H7 (cell line): ENCODE measurements at regions not wholly inside any gene's neighbourhood (a gene's known extent, or its start where the extent isn't known, plus 50 kb on each side); places are given as distances from the start of the nearest gene placed in this dataset.

Source experiments
- DNase-seq: peaks from one replicate; pipeline ENCODE4 v3.0.0; 2012
- H3K27me3 ChIP-seq: 2 replicates; pipeline ENCODE4 v1.6.0; 2011; ENCODE audit warnings: mild to moderate bottlenecking, low read length; ENCODE audit not compliant: control insufficient read depth, insufficient read depth
- H3K36me3 ChIP-seq: replicated peaks from 2 replicates; pipeline ENCODE4 v1.5.1; 2011; ENCODE audit warnings: low read length; ENCODE audit not compliant: control insufficient read depth, insufficient read depth
- H3K4me3 ChIP-seq: 2 replicates; pipeline ENCODE4 v1.5.1; 2011; ENCODE audit warnings: low read depth, mild to moderate bottlenecking, control low read depth, low read length, moderate library complexity; ENCODE audit not compliant: insufficient read depth

DNA sequence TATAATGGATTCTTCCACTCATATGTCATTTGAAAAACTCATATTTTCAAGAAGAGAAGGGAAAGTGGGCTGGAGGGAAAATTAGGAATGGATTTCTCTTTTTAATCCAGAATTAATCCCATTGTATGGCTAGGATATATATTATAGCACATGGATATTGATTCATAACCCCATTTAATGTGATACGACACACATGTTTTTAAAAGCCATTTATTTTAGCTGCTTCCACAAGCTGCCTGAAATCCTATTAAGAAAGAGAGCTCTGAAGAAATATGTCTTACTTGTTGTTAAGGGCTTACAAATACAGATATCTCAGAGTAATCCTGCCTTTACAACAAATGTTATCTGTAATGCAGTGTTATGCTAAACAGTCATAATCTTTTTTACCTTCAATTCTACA is 598.6 kb downstream of the AMY1C start:
- no peak overlapping the region for H3K4me3 ChIP-seq
- no peaks in the 10 kb centered on the region for H3K27me3 ChIP-seq
- no peak for DNase-seq
- H3K36me3 ChIP-seq = no peaks in the 10 kb centered on the region

DNA sequence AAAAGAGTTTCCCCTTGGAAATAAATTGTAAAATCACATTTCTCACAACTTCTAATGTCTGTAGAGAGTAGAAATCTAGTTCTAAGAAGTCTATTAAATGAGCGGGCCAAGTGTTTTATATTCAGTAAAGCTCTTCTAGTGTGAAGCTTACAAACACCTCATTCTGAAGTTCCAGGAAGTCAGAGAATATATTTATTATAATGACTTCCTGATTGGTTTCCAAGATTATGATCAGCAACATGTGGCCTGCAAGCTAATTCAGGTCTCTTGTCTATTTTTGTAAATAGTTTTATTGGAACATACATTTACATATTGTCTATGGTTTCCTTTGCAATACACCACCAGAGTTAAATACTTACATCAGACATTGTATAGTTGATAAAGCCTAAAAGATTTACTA is 603.9 kb downstream of the AMY1C start:
- no peak for DNase-seq
- no peak overlapping the region for H3K4me3 ChIP-seq
- no peaks in the 10 kb centered on the region for H3K27me3 ChIP-seq
- no peaks in the 10 kb centered on the region for H3K36me3 ChIP-seq

DNA sequence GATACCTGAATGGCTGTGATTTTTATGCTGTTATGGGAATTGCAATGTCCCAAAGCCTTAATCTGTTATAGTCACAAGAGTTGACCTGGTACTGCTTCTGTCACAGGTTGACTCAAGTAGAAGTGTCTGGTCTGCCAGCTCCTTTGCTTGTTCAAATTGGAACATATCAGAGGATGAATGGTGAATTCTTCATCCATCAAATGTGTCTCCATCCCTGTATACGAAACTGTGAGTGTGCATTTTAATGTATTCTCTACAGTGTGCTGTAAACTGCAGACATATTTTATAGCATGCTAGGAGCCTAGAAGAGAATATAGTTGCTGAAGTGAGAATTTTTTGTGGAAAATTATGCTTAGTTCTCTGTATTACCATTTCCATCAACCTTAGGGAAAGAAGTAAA is 608.4 kb downstream of the AMY1C start:
- H3K27me3 ChIP-seq = no peaks in the 10 kb centered on the region
- H3K4me3 ChIP-seq = no peak overlapping the region
- no peak for DNase-seq
- H3K36me3 ChIP-seq = no peaks in the 10 kb centered on the region

DNA sequence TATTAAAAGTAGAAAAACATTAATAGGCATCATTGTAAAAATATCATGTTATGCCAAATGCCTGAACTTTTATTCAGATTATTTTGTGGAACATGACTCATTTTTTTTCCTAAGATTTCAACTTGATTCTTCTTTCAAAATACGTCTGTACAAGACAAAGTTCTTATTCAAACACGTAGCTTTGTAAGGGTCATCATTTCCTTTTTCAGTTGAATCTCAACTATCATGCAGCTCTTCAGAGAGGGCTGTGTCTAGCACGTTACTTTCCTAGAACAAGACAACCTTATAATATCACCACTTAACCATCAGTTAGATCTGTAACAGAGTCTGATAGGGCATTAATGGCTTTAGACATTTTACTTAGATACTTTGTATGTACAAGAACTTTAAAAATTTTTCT is 608.9 kb downstream of the AMY1C start:
- H3K36me3 ChIP-seq = no peaks in the 10 kb centered on the region
- no peak overlapping the region for H3K4me3 ChIP-seq
- H3K27me3 ChIP-seq = no peaks in the 10 kb centered on the region
- no peak for DNase-seq

DNA sequence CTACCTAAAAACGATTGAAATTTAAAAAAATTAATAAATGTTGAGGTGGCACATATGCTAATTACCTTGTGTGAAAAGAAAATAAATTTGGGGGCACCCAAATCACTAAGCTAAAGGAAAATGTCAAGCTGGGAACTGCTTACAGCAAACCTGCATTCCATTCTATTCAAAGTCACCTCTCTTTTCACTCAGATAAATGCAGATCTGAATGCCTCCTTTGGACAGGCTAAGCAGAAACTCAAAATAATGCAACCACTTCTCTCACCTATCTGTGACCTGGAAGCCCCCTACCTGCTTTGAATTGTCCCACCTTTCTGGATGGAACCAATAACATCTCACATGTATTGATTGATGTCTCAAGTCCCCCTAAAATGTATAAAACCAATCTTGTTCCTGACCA is 628.7 kb downstream of the AMY1C start:
- no peak for DNase-seq
- Histone ChIP-seq H3K36me3 (no peaks in the 10 kb centered on the region), H3K4me3 (no peak overlapping the region), H3K27me3 (no peaks in the 10 kb centered on the region)

DNA sequence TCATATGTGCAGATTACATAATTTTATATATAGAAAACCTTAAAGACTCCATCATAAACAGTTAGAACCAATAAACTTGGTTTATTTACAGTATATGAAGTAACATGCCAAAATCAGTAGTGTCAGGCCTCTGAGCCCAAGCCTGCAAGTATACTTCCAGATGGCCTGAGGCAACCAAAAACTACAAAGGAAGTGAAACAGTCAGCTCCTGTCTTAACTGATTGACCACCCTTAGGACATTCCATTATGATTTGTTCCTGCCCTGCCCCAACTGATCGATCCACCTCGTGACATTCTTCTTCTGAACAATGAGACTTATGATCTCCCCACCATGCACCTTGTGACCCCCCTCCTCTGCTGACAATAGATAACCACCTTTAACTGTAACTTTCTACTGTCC is 630.3 kb downstream of the AMY1C start:
- Histone ChIP-seq H3K27me3 (no peaks in the 10 kb centered on the region), H3K4me3 (no peak overlapping the region), H3K36me3 (no peaks in the 10 kb centered on the region)
- DNase-seq = no peak

DNA sequence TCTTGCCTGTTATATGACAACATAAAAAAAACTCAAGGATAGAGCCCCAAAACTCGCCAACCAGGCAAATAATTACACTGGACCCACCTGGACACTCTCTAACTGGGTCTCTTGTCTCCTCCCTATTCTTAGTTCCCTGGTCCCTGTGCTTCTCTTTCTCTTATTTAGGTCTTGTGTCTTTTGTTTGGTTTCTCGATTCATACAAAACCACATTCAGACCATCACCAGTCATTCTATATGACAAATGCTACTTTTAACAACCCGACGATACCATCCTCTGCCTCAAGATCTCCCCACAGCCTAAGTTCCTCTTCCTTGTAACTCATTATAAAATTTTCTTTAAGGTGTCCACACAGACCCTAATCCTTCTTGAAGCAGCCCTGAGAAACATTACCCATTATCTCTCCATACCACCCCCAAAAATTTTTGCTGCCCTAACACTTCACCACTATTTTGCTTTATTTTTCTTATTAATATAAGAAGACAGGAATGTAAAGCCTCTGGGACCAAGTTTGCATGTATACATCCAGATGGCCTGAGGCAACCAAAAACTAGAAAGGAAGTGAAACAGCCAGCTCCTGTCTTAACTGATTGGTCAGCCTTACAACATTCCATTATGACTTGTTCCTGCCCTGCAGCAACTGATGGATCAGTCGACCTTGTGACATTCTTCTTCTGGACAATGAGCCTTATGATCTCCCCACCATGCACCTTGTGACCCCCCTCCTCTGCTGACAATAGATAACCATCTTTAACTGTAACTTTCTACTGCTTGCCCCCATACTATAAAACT is 638.2 kb downstream of the AMY1C start:
- no peak for DNase-seq
- H3K36me3 ChIP-seq = no peaks in the 10 kb centered on the region
- no peaks in the 10 kb centered on the region for H3K27me3 ChIP-seq

DNA sequence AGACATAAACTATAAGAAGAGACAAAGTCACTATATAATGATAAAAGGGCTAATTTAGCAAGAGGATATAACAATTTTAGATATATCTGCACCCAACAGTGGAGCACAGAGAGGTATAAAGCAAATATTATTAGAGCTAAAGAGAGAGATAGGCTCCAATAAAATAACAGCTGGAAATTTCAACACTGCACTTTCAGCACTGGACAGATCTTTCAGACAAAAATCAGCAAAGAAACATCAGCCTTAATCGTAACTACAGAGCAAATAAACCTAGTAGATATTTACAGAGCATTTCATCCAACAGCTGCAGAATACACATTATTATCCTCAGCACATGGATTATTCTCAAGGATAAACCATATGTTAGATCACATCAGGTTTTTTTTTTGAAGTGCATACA is 642.9 kb downstream of the AMY1C start:
- no peak for DNase-seq
- H3K36me3 ChIP-seq = no peaks in the 10 kb centered on the region
- no peak overlapping the region for H3K4me3 ChIP-seq
- no peaks in the 10 kb centered on the region for H3K27me3 ChIP-seq

More for the DNA sequence above, 638.2 kb downstream of the AMY1C start:
- H3K4me3 ChIP-seq = no peak overlapping the region

DNA sequence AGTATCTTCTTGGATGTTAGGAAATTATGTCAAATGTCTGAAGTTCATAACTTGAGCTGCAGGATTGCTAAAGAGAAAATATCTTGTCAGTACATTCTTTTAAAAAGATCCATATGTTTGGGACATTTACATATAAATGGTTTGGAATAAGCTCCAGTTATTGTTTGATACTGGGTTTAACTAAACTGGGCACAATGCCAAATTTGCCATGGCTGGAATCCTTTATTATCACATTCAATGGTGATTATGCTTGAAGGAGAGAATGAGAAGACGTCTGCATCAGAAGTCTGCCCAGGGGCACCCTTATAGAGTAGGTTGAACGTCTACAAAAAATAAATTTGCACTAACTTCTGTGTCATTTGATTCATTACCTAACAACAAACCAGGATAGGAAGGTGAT is 652.5 kb downstream of the AMY1C start:
- Histone ChIP-seq H3K4me3 (no peak overlapping the region), H3K36me3 (no peaks in the 10 kb centered on the region)
- no peak for DNase-seq

DNA sequence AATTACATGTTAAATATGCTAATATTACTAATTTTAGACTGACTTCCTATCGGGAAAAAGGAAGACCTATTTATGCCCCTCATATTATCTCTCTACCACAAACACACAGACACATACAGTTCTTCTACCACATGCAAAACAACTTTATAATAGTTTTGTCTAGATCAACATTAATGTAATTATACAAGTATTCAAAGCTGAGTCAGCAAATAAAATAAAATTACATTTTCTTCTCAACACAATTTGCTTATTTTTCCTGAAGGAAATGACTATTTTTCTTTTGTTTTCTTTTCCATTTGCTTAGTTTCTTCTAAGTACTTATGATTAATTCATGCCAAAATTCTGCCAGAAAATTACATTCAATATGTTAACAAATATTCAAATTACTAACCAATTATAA is 654.2 kb downstream of the AMY1C start:
- no peaks in the 10 kb centered on the region for H3K36me3 ChIP-seq
- no peak overlapping the region for H3K4me3 ChIP-seq
- no peaks in the 10 kb centered on the region for H3K27me3 ChIP-seq
- no peak for DNase-seq

More for the DNA sequence above, 652.5 kb downstream of the AMY1C start:
- H3K27me3 ChIP-seq = no peaks in the 10 kb centered on the region

DNA sequence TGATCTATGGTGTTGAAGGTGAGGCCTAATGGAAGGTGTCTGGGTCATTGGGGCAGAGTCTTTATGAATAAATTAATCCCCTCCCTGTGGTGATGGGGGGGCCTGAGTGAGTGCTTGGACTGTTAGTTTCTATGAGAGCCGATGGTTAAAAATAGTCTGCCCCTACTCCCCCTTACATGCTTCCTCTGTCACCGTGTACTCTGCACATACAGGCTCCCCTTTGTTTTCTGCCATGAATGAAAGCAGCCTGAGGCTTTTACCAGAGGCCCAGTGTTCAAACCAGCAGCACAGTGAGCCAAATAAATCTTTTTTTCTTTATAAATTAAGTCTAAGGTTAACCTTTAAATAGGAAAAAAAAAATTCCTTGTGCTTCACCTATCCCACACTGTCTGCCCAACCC is 657.0 kb downstream of the AMY1C start:
- no peak for DNase-seq
- Histone ChIP-seq H3K36me3 (no peaks in the 10 kb centered on the region), H3K27me3 (no peaks in the 10 kb centered on the region), H3K4me3 (no peak overlapping the region)

DNA sequence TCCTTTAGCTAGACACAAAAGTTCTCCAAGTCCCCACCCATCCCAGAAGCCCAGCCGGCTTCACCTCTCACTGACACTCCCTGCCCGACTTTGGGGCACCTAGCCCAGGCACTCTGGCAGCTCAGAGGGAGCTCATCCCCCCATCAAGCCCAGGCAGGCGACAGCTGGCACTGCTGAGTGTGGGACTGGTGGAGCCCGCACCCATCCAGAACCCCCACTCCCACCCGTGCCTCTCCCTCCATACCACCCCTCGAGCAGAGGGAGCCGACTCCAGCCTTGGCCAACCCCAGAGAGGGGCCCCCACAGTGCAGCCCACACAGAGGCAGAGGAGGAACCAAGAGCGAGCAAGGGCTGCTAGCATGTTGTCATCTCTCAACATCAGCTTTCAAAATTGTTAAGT is 658.6 kb downstream of the AMY1C start:
- Histone ChIP-seq H3K27me3 (no peaks in the 10 kb centered on the region), H3K36me3 (no peaks in the 10 kb centered on the region), H3K4me3 (no peak overlapping the region)
- no peak for DNase-seq

DNA sequence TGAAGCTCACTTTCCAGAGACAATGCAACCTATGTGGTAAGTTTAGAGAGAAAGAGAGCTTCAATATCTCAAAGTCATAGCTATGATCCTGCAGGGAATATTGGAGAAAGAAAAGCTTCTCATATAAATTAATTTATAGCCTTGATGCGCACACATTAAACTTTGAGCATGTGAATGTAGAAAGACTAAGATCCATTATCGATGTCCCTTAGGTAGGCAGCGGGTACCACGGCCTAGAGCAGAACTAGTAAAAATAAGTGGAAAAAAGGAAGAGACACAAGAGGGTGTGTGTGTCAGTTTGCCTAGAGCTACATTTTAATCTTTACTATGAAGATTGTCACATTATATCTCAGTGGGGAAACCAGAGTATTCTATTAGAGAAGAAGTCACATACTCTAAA is 685.6 kb downstream of the AMY1C start:
- Histone ChIP-seq H3K27me3 (no peaks in the 10 kb centered on the region), H3K4me3 (no peak overlapping the region), H3K36me3 (no peaks in the 10 kb centered on the region)
- no peak for DNase-seq

DNA sequence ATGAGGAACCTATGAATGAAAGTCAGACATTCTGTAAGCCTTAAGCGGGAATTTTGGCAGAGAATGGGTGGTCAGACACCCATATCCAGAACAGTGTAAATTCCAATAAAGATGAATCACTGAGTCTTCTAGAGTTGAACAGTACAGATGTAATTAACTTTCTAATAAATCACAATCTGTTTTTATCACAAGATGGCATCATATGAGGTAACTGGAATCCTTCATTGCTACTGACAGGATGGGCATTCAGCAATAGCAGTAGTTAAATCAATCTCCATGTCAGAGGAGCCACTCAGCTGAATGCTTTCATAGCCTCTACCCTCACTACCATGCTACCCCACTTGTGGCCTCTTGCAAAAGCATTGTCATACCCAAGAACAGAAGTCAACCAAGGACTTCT is 690.3 kb downstream of the AMY1C start:
- Histone ChIP-seq H3K27me3 (no peaks in the 10 kb centered on the region), H3K36me3 (no peaks in the 10 kb centered on the region), H3K4me3 (no peak overlapping the region)
- DNase-seq = no peak

DNA sequence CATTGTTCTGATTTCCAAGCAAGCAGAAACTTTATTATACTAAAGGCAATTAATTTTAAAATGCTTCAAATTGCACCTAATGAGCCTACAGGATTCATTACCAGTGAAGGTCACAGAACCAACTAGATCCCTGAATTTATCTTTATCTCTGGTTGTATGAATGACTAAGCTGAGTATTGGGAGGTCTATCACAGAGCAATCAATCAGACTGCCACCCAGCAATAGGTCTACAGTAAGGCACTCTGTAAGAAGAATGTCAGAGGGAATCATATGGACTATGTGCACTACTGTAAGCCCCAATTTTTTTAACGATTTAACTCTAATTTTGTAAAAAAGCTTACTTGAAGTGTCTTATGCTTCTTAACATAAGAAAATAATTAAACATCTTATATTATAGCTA is 707.0 kb downstream of the AMY1C start:
- no peak overlapping the region for H3K4me3 ChIP-seq
- H3K27me3 ChIP-seq = no peaks in the 10 kb centered on the region
- no peak for DNase-seq
- H3K36me3 ChIP-seq = no peaks in the 10 kb centered on the region

DNA sequence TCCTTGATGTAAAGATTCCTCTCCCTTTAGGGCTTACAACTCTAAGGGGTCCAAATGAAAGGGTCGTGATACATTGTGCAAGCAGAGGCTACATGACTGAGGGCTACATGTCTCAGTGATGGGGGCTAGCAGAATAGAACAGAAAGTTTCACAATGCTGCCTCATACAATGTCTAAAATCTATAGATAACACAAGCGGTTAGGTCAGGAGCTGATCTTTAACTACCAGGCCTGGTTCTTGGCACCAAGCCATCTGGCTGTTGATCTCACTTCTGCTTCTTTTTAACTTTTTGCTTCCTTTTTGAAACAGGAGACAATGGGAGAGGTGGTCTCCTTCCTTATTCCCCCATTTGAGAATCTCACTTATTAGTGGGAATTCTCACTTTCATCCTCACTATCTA is 710.2 kb downstream of the AMY1C start:
- H3K36me3 ChIP-seq = no peaks in the 10 kb centered on the region
- no peak overlapping the region for H3K4me3 ChIP-seq
- H3K27me3 ChIP-seq = no peaks in the 10 kb centered on the region
- DNase-seq = no peak
